Non-pigmented ciliary epithelial cell (primary cell): ENCODE measurements at regions not wholly inside any gene's neighbourhood (a gene's known extent, or its start where the extent isn't known, plus 50 kb on each side); places are given as distances from the start of the nearest gene placed in this dataset.

Experiments
- DNase-seq: peaks from one replicate; pipeline ENCODE4 v3.0.0-alpha.2; 2010; ENCODE audit warnings: low read depth

DNA sequence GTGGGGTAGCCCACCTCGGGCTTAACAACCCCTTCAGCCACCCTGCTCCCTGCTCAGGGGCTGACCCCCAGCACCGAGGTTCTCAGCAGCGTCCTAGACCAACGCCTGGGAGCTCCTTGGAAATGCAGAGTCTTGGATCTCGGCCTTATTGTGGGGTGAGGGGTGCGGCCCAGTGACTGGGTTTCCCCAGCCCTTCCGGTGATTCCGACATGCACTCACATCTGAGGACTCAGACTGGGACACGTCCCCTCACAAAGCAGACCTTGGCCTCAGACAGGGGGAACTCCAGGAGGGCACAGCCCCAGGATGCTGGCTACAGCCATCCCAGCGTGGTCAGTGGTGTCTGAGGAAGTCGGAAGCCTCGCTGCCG, 117.7 kb downstream of the RFLNA start:
- no peak for DNase-seq

DNA sequence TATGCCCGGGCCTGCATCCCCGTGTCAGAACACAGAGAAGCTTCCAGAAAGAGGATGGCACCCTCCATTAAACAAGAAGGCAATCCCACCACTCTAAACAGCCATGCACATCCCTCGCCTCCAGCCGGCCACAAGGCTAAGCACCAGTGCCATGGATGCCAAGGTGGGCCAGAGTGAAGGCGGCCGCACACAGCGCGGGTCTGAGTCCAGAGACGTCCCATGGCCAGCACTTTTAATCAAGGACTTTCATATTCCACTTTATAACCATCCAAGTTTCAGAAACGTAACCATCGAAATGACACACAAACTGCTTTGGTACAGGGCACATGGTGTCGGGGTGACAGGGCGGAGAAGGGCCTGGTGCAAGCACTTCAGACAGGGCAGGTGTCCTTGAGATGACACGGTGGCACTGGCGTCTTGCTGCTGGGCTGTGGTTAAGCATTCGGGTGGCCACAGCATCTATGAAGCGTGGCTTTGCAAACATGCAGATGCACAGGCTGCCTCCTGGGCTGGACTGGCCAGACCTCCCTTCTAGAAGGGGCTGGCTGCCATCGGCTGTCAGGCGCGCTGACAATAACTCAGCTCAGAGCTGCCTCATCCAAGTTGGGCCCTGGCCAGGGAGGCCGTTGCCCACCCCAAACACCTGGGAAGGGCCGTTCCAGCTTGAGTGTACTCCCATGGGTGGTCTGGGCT, 117.2 kb downstream of the RFLNA start:
- no peak for DNase-seq

DNA sequence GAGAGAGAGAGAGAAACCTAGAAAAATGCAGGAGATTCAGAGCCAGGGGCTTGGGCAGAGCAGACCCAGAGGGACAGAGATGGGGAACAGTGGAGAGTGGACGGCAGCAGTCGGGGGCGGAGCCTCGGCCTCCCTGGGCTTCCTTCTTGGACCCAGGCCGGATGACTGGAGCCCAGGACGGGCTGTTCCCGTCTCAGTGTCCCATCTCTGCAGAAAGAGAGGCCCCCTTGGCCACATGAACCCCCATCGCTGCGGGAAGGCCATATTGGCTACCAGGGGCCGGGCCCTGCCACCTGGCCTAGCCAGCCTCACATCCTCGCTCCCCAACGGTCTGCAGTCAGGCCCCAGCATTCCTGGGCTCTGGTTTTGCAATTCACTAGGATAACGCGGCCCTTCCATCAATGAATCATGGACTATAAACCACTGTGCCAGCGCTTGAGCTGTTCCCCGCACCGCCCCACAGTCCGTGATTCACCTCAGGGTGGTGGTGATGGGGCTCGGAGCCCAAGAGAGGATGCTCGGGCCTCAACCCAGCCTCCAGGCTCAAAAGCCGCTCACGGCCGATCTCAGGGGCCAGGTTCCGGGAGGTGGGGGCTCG, 116.5 kb downstream of the RFLNA start:
- DNase-seq: no peak

DNA sequence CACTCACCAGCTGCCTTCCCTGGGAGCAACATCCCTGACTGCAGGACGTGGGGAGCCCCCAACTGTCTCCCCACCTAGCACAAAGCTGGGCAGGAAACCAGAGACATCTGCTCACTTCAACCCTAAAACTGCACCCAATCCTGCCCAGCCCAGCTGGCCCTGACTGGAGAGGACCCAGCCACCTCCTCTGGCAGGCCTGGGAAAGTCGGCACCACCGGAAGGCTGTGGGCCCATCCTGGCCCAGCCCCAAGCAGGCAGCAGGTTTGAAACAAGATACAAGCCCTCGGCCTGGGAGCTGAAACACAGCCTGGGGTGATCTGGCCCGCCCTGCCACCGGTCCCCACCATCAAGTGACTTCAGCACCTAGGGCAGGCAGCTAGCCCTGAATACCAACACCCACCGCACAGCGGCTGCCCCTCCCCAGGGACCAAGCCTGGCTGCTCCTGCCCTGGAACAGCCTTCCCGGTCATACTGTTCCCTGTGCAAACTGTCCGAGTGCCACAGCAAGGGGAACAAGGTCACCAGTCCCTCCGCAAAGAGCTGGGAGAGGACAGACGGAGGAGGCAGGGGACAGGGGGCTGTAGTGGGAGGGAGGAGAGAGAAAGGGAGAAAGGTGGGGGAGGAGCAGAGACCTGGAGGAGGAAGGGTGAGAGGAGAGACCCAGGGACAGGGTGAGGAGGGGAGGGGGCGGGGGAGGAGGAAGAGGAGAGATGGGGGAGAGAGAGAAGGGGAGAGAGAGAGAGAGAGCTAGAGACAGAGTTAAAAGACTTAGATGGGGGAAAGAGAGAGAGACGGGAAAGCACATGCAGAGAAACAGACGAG, 115.7 kb downstream of the RFLNA start:
- DNase-seq: no peak

DNA sequence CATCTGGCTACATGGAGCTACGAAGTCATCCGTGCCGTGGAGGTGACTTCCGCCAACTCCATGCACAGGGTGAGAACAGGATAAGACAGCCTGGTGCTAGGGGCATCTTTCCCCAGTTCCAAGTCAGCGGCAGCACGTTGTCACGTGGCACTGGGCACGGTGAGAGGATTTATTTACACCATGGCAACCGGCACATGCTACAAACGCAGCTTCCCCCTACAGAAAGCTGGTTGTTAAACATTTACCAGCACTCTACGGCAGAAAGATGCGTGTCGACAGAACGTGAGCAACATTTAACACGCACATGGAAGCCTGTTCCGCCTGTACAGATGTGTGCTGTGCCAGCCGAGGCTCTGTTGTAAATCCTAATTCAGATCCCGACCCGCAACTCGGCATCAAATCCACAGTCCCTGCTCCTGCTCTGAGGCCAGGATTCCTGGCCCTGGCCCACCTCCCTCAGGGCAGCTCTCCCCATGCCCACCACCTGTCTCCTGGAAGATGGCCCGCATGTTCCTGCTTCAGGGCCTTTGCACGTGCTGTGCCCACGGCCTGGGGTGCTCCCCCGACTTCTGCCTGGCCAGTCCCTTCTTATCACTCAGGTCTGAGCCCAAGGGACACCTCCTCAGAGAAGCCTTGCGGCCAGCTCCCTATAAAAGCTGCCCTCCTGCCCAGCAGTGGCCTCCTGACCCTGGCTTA, 114.1 kb downstream of the RFLNA start:
- DNase-seq: no peak

DNA sequence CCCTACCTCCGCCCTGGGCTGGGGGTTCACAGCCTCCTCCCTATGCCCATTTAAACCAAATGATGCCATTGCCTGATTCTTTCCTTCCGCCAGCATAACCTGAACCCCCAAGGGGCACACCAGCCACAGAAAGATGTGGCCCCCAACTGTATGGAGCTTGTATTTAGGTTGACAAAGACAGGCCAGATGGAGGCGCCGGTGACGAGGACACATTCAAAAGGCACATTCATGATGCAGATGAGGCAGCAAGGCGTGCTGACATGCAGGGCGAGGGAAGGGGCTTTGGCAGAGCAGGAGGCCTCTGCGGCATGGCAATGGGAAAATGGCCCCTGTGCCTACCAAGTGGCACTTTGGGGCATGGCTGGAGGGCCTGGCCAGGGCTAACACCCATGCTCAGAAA, 112.2 kb downstream of the RFLNA start:
- no peak for DNase-seq

DNA sequence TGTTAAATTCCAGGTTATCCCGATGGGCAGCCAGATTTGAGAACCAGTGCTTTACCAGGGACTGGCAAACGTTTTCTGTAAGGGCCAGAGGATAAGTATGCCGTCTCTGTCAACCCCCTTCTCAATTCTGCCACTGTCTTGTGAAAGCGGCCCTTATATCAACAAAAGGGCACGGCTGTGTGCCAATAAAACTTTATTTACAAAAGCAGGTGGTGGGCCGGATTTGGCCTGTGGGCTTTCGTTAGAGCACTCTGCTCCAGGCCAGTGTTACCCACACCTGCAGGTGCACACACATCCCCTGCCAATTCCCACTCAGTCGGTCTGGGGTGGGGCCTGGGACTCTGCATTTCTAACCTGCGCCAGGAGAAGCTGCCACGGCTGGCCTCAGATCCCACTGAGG, 111.2 kb downstream of the RFLNA start:
- no peak for DNase-seq

DNA sequence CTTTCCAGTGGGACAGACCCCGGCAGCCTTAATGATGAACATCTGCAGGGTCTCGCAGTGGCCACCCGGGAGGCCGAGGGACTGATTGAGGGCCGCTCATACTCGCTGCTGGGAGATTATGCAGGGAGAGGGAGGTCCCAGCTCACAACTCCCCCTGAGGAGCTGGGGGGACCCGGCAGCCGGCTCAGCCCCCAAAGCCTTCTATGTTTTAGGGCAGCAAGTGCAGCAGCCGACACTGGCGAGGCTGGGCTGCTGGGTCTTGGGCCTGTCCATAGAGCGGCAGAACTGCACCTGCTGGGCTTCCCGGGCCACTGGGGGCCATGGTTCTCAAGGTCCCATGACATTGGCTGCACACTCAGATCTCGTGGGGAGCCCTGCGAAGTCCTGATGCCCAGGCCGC, 110.7 kb downstream of the RFLNA start:
- DNase-seq: no peak

DNA sequence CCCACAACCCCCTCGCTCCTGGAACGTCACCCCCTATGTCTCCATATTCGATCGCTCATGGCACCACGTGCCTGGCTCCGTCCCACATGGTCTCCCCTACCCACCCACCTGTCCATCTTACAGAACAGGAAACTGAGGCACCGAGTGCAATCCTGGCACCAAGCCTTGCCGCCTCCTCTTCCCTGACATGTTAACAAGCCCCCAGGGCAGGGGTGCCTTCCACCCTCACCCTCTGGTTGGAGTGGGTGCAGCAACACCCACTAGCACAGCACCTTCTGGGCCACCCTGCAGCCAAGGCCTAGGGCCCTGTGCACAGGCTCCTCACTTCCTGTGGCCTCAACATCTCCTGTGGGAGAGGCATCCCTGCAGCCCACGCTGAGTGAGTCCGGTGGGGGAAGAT, 110.3 kb downstream of the RFLNA start:
- no peak for DNase-seq

DNA sequence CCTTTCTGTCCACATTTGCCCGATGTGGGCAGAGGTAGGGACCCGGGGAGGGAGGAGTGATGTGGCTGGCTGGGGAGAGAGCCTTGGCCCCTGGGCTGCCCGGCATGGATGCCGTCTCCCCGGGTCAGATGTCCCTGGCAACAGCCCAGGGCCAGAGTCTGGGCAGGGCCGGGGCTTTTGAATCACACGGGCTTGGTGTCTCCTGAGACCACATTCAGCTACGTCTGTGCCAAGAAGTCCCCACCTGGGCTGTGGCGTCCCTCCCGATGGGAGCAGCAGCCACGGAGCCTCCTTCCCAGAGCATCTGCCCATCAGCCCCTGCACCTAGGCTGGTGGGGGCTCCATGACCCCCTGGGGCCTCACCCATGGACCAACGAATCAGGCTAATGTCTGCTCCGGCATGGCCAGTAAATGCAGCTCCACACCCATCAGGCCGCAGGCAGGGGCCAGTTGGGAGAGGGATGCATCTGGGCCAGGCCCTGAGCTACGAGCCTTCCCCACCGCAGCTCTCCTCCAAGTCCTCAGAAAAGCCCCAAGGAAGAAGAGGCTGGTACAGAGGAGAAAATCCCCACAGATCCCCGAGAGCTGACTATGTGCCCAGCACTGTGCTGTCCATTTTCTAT, 109.4 kb downstream of the RFLNA start:
- DNase-seq: no peak

DNA sequence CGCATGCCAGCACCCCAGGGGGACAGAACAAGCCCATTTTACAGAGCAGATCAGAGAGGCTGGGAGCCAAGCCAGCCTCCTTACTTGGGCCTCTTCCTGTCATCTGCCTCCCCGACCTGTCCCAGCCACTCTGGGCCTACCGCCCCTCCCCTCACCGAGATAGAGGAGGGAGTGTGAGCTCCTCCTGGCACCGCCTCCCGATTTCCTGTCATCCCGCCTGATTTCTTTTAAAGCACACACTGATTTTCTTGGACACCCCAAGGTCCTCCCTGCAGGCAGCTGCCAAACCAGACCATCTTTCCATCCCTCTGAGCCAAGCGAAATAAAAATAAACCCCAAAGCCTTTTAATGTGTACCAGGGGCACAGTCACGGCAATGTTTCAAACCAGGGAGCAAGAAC, 108.4 kb downstream of the RFLNA start:
- no peak for DNase-seq

DNA sequence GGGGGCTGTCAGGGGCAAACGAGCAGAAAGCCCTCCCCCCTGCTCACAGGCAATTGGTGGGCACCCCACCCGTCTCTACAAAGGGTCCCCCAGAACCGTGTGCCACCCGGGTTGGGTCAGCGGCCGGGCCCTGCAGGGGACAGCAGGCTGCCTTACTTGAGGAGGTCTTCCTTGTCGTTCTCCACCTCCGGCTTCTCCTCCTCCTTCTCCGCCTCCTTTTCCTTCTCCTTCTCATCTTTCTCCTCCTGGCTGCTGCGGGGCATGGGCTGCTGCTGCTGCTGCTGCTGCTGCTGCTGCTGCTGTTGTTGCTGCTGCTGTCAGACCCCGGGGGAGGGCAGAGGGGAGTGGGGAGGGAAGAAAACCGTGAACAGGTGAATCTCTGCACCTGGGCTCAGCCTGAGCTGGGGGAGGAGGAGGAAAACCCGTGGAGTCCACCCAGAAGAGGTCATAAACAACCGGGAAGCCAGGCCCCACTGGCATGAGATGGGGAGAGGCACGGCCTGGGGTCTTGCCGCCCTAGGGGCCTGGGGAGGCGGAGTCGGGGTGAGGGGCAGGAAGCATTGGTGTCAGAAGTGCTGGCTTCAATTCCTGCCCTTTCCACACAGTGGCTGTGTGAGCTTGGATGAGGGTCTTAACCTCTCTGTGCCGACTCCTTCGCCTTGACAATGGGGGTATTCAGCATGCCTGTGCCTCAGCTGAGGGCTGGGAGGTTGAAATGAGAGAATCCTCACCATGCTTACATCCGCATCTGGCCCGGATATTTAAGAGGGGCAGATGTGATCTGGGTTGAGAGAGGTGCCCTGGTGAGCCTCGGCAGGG, 107.6 kb downstream of the RFLNA start:
- no peak for DNase-seq

DNA sequence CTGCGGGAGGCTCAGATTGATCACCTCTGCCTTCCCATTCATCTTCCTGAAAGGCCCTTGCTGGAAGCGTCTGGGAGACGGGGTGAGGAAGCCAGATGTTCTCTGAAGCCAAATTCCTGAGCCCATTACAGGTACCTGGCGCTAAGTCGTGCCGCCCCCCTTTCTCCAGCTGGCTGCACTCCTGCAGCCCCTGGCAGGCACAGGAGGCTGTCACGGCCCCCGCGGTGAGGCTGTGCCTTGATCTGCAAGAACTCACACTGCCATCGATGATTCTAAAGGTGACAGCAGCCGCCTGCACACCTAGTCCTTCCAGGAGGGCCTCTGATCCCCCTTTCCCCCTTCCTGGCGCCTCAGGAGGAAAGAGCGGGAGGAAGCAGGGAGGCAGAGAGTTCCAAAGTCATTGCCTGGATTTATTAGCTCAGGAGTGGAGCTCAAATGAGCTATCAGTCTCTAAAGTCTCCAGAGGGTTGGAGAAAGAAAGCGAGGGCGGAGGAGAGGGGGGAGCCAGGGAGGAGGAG, 106.9 kb downstream of the RFLNA start:
- no peak for DNase-seq

DNA sequence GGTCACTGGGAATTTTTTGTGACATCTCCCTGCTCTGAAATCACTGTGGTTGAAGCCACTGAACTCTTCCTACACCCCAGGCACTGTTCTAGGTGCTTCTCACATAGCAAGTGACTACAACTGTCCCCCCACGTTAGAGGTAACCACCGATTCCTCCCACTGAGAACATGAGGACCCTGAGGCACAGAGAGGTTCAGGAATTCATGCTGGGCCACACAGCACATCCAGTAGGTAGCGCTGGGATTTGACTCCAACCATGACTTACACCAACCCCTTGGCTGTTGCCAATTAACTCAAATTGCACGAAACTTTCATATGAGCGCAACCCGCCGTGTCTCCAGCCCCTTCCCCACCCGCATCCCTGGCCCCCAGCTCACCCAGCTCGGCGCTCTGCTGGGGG, 105.2 kb downstream of the RFLNA start:
- DNase-seq: no peak

DNA sequence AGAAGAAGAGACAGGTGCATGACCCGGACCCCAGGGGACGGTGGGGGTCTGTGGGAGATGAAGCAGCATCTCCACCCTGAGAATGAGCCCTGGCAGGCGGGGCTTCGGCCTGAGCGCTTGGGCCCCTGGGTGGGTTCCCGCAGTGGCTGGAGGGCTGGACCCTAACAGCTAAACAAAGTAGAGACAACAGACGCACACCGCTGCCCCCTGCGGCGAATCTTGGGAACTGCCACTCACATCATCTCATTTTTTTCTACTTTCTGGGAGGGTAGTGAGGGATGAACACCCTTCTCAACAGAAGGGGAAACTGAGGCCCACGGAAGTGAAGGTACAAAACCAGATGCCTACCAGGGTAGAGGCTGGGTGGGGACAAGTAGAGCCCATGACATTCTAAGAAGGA, 104.7 kb downstream of the RFLNA start:
- no peak for DNase-seq

DNA sequence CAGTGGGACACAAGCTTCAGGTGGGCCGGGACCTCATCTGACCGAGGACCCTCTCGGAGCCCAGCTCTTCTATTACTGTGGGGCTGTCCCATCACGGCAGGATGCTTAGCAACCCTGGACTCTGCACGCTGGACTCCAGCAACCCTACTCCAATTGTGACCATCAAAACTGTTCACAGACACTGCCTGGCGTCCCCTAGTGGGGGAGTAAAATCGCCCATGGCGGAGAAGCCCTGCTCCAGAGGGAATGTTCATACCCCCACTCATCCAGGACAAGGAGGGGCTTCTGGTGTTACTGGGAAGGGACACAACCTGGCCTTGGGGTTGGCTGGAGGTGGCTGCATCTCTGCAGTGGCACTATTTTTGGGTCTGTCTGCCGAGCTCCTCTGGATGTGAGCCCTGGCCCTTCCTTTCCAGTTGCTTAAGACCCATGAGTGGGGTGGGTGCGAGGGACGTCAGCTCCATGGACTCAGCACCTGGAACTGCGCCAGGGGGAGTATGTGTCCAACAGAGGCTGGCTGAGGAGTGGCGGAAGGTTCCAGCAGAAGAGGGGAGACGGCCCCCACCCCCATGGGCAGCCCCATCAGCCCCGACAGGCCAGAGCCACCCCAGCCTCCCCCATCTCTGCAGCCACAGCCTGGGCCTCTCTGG, 103.8 kb downstream of the RFLNA start:
- DNase-seq: no peak

DNA sequence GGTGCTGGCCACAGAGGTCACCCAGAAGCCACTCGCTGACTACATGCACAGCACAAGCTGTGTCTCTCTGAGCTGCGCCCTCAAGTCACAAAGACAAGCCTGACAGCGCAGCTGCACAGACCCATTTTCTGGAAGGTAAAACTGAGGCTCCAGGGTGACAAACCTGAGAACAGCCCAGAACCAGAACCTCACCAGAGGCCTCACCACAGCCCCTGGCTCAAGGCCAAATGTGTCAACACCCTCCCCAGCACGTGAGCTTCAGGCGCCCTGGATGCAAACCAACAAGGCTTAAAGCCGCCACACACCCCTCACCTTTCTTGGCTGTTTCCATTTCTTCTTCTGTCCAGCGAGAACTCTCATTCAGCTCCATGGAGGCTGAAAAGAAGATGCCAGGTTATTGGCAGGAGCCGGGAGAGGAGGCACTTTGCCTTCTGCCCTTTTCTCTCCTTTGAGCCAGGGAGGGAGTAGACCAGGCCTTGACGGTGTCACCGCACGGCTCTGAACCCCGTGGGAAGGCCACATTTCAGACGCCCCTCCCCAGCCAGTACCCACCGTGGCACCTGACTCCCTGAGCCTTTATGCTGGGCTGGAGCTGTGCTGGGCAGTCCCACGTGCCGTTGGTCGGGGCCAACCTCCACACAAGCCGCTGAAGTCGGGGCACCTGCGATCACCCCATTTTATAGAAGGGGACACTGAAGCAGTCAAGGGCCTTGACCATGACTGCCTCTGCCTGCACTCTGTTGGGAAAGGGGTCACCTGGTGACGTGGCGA, 103.1 kb downstream of the RFLNA start:
- DNase-seq: no peak

DNA sequence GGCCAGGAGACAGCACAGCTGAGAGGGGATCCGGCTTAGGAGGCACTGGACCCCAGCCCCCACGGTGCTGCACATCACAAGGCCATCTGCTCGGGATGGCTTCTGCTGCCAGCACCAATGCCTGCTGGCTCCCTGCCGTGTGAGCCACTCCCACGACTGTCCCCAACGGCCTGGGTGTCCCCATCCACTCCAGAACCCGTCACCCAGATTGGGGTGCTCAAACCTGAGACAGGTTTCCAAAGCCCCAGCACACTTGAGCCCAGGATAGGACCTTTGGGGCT, 102.4 kb downstream of the RFLNA start:
- no peak for DNase-seq

DNA sequence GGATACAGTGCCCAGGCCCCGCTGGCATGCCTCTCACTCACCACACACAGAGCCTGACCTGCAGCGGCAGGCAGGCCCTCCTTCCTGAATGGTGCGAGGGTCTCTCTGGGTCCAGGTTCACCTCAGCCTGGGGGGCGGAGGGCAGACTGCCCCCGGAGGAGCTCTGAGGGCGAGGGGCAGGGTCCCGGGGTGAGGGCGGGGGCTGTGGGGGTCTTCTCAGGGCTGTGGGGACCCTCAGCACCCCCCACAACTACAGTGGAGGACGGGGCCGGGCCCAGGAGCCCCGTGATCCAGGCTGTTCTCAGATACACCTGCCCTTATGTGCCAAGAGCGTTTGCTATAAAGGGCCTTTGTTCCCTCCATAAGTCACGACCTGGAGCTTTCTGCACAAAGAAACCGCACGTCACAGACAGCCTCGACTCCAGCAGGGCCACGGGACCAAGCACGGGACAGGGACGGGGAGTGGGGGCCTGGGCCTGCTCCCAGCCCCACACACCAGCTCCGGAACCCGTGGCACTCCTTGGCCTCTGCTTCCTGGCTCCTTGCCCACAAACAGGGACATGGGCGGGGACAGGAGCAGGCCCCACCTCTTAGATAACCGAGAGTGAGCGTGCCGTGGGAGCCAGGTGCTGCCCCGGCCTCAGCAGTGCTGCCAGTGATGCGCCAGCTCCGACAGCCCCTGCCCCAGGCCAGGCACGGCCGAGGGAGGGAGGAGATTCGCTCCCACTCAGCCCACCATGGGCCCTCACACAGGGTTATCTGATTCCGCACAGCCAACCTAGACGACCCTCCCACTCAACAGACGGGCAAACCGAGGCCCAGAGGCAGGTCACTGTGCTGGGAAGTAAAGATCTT, 101.9 kb downstream of the RFLNA start:
- DNase-seq: no peak
